Common myeloid progenitor, CD34-positive (primary cell): ENCODE measurements at regions not wholly inside any gene's neighbourhood (a gene's known extent, or its start where the extent isn't known, plus 50 kb on each side); places are given as distances from the start of the nearest gene placed in this dataset.
A peak's percentile ranks its signal among the peaks of the same experiment; 100 is the strongest.

ENCODE experiments used
- CTCF ChIA-PET: fragments of 350-600 bp; sonication (Branson Sonifier 250); formaldehyde crosslinking; loops from one replicate; lab custom pipeline; 2021; ENCODE audit warnings: antibody characterized with exemption; lab: Charles Lee
- POLR2A ChIA-PET: fragments of 350-600 bp; sonication (Branson Sonifier 250); formaldehyde crosslinking; loops from one replicate; lab custom pipeline; 2021; ENCODE audit warnings: antibody characterized with exemption; lab: Charles Lee
- DNase-seq, 3 donors: peaks; one replicate each; pipeline versions ENCODE4 v3.0.0 to v3.0.0-alpha.2; 2013
- H3K27ac ChIP-seq, 2 experiments: 1 replicate in 1 of 2; 2 replicates in 1 of 2; pipeline ENCODE4 v1.7.0; 2013; ENCODE audit warnings: inconsistent platforms in 2 of 2, low read length in 2 of 2, mild to moderate bottlenecking in 2 of 2, low read depth in 1 of 2, moderate library complexity in 1 of 2; ENCODE audit not compliant: severe bottlenecking in 2 of 2, insufficient read depth in 1 of 2, poor library complexity in 1 of 2
- H3K27me3 ChIP-seq, 5 experiments: replicated peaks in 2 of 5; 1 replicate in 3 of 5; 2 replicates in 2 of 5; pipeline versions ENCODE4 v1.6.1 to v1.7.0; 2013; ENCODE audit warnings: low read length in 4 of 5, mild to moderate bottlenecking in 2 of 5, moderate library complexity in 2 of 5, inconsistent platforms in 1 of 5; ENCODE audit not compliant: insufficient read depth in 5 of 5, control insufficient read depth in 4 of 5
- H3K36me3 ChIP-seq, 4 experiments: 1 replicate in 2 of 4; 2 replicates in 2 of 4; pipeline versions ENCODE4 v1.6.1 to v1.7.0; 2013; ENCODE audit warnings: low read length in 3 of 4, control low read depth in 1 of 4, mild to moderate bottlenecking in 1 of 4; ENCODE audit not compliant: control insufficient read depth in 4 of 4, insufficient read depth in 4 of 4
- H3K4me1 ChIP-seq, 4 experiments: 1 replicate in 3 of 4; 2 replicates in 1 of 4; pipeline versions ENCODE4 v1.6.1 to v1.7.1; 2013; ENCODE audit warnings: low read length in 3 of 4, mild to moderate bottlenecking in 3 of 4, control low read depth in 1 of 4, inconsistent platforms in 1 of 4, moderate library complexity in 1 of 4; ENCODE audit not compliant: control insufficient read depth in 4 of 4, insufficient read depth in 4 of 4; ENCODE audit errors: control extremely low read depth in 1 of 4
- H3K4me3 ChIP-seq, 7 experiments: 1 replicate in 4 of 7; 2 replicates in 3 of 7; pipeline versions ENCODE4 v1.5.1 to v1.7.0; 2013; ENCODE audit warnings: mild to moderate bottlenecking in 7 of 7, low read length in 6 of 7, moderate library complexity in 6 of 7, inconsistent platforms in 2 of 7, low read depth in 2 of 7, control low read depth in 1 of 7; ENCODE audit not compliant: insufficient read depth in 4 of 7, control insufficient read depth in 1 of 7; ENCODE audit errors: extremely low read depth in 1 of 7
- H3K9me3 ChIP-seq, 5 experiments: 1 replicate in 4 of 5; 2 replicates in 1 of 5; pipeline versions ENCODE4 v1.6.1 to v1.7.1; 2013; ENCODE audit warnings: low read length in 4 of 5, mild to moderate bottlenecking in 2 of 5, inconsistent platforms in 1 of 5, low read depth in 1 of 5, moderate library complexity in 1 of 5; ENCODE audit not compliant: control insufficient read depth in 4 of 5, insufficient read depth in 2 of 5; ENCODE audit errors: control extremely low read depth in 1 of 5
- WGBS: methylation state at CpG from one replicate; pipeline ENCODE4 v1.1.5; 2013; ENCODE audit not compliant: insufficient coverage; 5-methylcytosine and 5-hydroxymethylcytosine counted together

- POLR2A ChIA-PET = no interaction called here
- CTCF ChIA-PET = interaction anchor here (2.0 kb wide), 1 partner anchor 14 kb away, joined by 6 read pairs; no protein-coding TSS in a partner anchor
- Histone ChIP-seq H3K27me3 (no peaks in the 10 kb centered on the region), H3K9me3 (peaks cover 0 to 9% (median 6%) of the 10 kb centered on the region in 5 experiments), H3K4me1 (peaks cover 0 to 2% (median 0%) of the 10 kb centered on the region in 4 experiments), H3K4me3 (no peak overlapping the region), H3K27ac (no peak overlapping the region), H3K36me3 (no peaks in the 10 kb centered on the region)
- WGBS = 90% methylated on average over 3 of the region's 3 CpGs
- peak in 2 of 3 donors; percentile 13 to 30 for DNase-seq
Observed at GRCh38 chr4:128379860-128380259, 92.2 kb upstream of the PGRMC2 start.

GRCh38 chr4:128378668-128379067 lies 91.1 kb upstream of the PGRMC2 start:
- CTCF ChIA-PET = interaction anchor here (1.6 to 2.0 kb wide), 2 partner anchors 15 to 88 kb away, joined by 4 to 6 read pairs; no protein-coding TSS in a partner anchor
- no peak overlapping the region for H3K4me3 ChIP-seq
- H3K36me3 ChIP-seq = no peaks in the 10 kb centered on the region
- H3K27ac ChIP-seq = no peak overlapping the region
- DNase-seq = no peak
- no peaks in the 10 kb centered on the region for H3K27me3 ChIP-seq
- H3K9me3 ChIP-seq = peaks cover 0 to 9% (median 6%) of the 10 kb centered on the region in 5 experiments
- H3K4me1 ChIP-seq = peaks cover 0 to 2% (median 0%) of the 10 kb centered on the region in 4 experiments
- 87% methylated on average over 3 of the region's 3 CpGs for WGBS
- POLR2A ChIA-PET = no interaction called here

GRCh38 chr4:128376958-128377357 lies 89.3 kb upstream of the PGRMC2 start:
- H3K9me3 ChIP-seq = peaks cover 0 to 9% (median 6%) of the 10 kb centered on the region in 5 experiments
- no peaks in the 10 kb centered on the region for H3K36me3 ChIP-seq
- H3K4me1 ChIP-seq = peaks cover 0 to 2% (median 0%) of the 10 kb centered on the region in 4 experiments
- ChIA-PET POLR2A (no interaction called here), CTCF (no interaction called here)
- no peak overlapping the region for H3K4me3 ChIP-seq
- DNase-seq = no peak
- H3K27ac ChIP-seq = no peak overlapping the region
- 100% methylated on average over 3 of the region's 4 CpGs for WGBS
- H3K27me3 ChIP-seq = no peaks in the 10 kb centered on the region

DNA sequence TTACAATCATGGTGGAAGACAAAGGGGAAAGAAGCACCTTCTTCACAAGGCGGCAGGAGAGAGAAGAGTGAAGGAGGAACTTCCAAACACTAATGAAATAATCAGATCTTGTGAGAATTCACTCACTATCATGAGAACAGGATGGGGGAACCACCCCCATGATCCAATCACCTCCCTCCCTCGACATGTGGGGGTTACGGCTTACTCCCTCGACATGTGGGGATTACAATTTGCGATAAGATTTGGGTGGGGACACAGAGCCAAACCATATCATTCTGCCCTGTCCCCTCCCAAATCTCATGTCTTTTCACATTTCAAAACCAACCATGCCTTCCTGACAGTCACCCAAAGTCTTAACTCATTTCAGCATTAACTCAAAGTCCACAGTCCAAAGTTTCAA lies 88.7 kb upstream of the PGRMC2 start:
- H3K4me3 ChIP-seq = no peak overlapping the region
- no peaks in the 10 kb centered on the region for H3K36me3 ChIP-seq
- no peak overlapping the region for H3K27ac ChIP-seq
- ChIA-PET POLR2A (no interaction called here), CTCF (no interaction called here)
- H3K9me3 ChIP-seq = peaks cover 0 to 9% (median 6%) of the 10 kb centered on the region in 5 experiments
- DNase-seq = no peak
- peaks cover 0 to 2% (median 0%) of the 10 kb centered on the region in 4 experiments for H3K4me1 ChIP-seq
- H3K27me3 ChIP-seq = no peaks in the 10 kb centered on the region
- 92% methylated on average over 2 of the region's 5 CpGs for WGBS

GRCh38 chr4:128373628-128374027 lies 86.0 kb upstream of the PGRMC2 start:
- 100% methylated on average over 2 of the region's 2 CpGs for WGBS
- Histone ChIP-seq H3K4me3 (no peak overlapping the region), H3K27me3 (no peaks in the 10 kb centered on the region), H3K9me3 (peaks cover 0 to 9% (median 6%) of the 10 kb centered on the region in 5 experiments), H3K36me3 (no peaks in the 10 kb centered on the region), H3K4me1 (no peaks in the 10 kb centered on the region), H3K27ac (no peak overlapping the region)
- ChIA-PET POLR2A (no interaction called here), CTCF (no interaction called here)
- no peak for DNase-seq

GRCh38 chr4:128371876-128372275 lies 84.3 kb upstream of the PGRMC2 start:
- ChIA-PET CTCF (no interaction called here), POLR2A (no interaction called here)
- Histone ChIP-seq H3K9me3 (peaks cover 0 to 5% (median under 1%) of the 10 kb centered on the region in 5 experiments), H3K27me3 (no peaks in the 10 kb centered on the region), H3K27ac (no peak overlapping the region), H3K36me3 (no peaks in the 10 kb centered on the region), H3K4me1 (no peaks in the 10 kb centered on the region), H3K4me3 (no peak overlapping the region)
- no CpG with 5 or more reads among the region's 2 CpGs for WGBS
- DNase-seq = no peak

GRCh38 chr4:128371001-128371777 lies 83.6 kb upstream of the PGRMC2 start:
- Histone ChIP-seq H3K27ac (no peak overlapping the region), H3K4me1 (no peaks in the 10 kb centered on the region), H3K9me3 (peaks cover 0 to 3% (median 0%) of the 10 kb centered on the region in 5 experiments), H3K27me3 (no peaks in the 10 kb centered on the region), H3K36me3 (no peaks in the 10 kb centered on the region), H3K4me3 (no peak overlapping the region)
- POLR2A ChIA-PET = no interaction called here
- CTCF ChIA-PET = no interaction called here
- no peak for DNase-seq
- WGBS = 98% methylated on average over 7 of the region's 8 CpGs
